ENCODE measurements at regions not wholly inside any gene's neighbourhood (a gene's known extent, or its start where the extent isn't known, plus 50 kb on each side); places are given as distances from the start of the nearest gene placed in this dataset.

GRCh38 chr1:73781251-73781650, 416.7 kb downstream of the LRRIQ3 start:
- TF ChIP-seq CTCF (IDR thresholded peaks at IDR 0.05): no peak
- TF ChIP-seq POLR2A (IDR thresholded peaks at IDR 0.05): no peak
- TF ChIP-seq POLR2AphosphoS5 (IDR thresholded peaks at IDR 0.05): no peak
